ENCODE measurements at regions not wholly inside any gene's neighbourhood (a gene's known extent, or its start where the extent isn't known, plus 50 kb on each side); places are given as distances from the start of the nearest gene placed in this dataset.

GRCh38 chr2:8026381-8026780 lies 655.5 kb upstream of the ID2 start:
- TF ChIP-seq YY1 (IDR thresholded peaks at IDR 0.05; ENCODE audit: insufficient read depth, insufficient read length) (no peak), ZNF274 (IDR thresholded peaks at IDR 0.05; ENCODE audit: low read depth, low read length) (no peak), SUZ12 (IDR thresholded peaks at IDR 0.05; ENCODE audit: extremely low read depth, insufficient read depth, insufficient read length) (no peak)

Measured in NT2/D1 (cell line).